Neutrophil (primary cell): ENCODE measurements at regions not wholly inside any gene's neighbourhood (a gene's known extent, or its start where the extent isn't known, plus 50 kb on each side); places are given as distances from the start of the nearest gene placed in this dataset.

ENCODE experiments used
- H3K27ac ChIP-seq: fragments of 200-600 bp; sonication (generic); 2 replicates; pipeline ENCODE4 v1.5.1; 2016; ENCODE audit warnings: mild to moderate bottlenecking, moderate library complexity
- H3K27me3 ChIP-seq: fragments of 200-600 bp; sonication (generic); 2 replicates; pipeline ENCODE4 v1.6.0; 2016; ENCODE audit warnings: mild to moderate bottlenecking
- H3K36me3 ChIP-seq: fragments of 200-600 bp; sonication (generic); 2 replicates; pipeline ENCODE4 v1.5.1; 2017
- H3K4me1 ChIP-seq, 2 experiments: fragments of 200-600 bp in 1 of 2; sonication (generic) in 1 of 2; 1 replicate in 1 of 2; 2 replicates in 1 of 2; pipeline versions ENCODE4 v1.5.1 to v1.6.1; 2013 to 2016; ENCODE audit warnings: low read depth in 1 of 2, low read length in 1 of 2, mild to moderate bottlenecking in 1 of 2, moderate library complexity in 1 of 2; ENCODE audit not compliant: control insufficient read depth in 1 of 2, insufficient read depth in 1 of 2
- H3K4me3 ChIP-seq, 2 experiments: fragments of 200-600 bp in 1 of 2; sonication (generic) in 1 of 2; 1 replicate in 1 of 2; 2 replicates in 1 of 2; pipeline ENCODE4 v1.5.1; 2013 to 2016; ENCODE audit warnings: low read depth in 1 of 2, low read length in 1 of 2, mild to moderate bottlenecking in 1 of 2, moderate library complexity in 1 of 2
- H3K9me3 ChIP-seq: fragments of 200-600 bp; sonication (generic); 2 replicates; pipeline ENCODE4 v1.5.1; 2016
- TF ChIP-seq, protein P1 (sequence below): fragments of 200-600 bp; sonication (generic); IDR thresholded peaks from 2 replicates; pipeline ENCODE4 v1.5.1; 2016; ENCODE audit warnings: antibody characterized with exemption

GRCh38 chr1:208420696-208421095 lies 176.5 kb upstream of the PLXNA2 start:
- TF ChIP-seq, protein P1, sequence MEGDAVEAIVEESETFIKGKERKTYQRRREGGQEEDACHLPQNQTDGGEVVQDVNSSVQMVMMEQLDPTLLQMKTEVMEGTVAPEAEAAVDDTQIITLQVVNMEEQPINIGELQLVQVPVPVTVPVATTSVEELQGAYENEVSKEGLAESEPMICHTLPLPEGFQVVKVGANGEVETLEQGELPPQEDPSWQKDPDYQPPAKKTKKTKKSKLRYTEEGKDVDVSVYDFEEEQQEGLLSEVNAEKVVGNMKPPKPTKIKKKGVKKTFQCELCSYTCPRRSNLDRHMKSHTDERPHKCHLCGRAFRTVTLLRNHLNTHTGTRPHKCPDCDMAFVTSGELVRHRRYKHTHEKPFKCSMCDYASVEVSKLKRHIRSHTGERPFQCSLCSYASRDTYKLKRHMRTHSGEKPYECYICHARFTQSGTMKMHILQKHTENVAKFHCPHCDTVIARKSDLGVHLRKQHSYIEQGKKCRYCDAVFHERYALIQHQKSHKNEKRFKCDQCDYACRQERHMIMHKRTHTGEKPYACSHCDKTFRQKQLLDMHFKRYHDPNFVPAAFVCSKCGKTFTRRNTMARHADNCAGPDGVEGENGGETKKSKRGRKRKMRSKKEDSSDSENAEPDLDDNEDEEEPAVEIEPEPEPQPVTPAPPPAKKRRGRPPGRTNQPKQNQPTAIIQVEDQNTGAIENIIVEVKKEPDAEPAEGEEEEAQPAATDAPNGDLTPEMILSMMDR: no peak
- no peak overlapping the region for H3K27ac ChIP-seq
- no peaks in the 10 kb centered on the region for H3K4me1 ChIP-seq
- no peaks in the 10 kb centered on the region for H3K27me3 ChIP-seq
- no peaks in the 10 kb centered on the region for H3K36me3 ChIP-seq
- H3K4me3 ChIP-seq: no peak overlapping the region
- no peaks in the 10 kb centered on the region for H3K9me3 ChIP-seq

GRCh38 chr1:208421486-208421885 lies 177.3 kb upstream of the PLXNA2 start:
- Histone ChIP-seq H3K4me1 (no peaks in the 10 kb centered on the region), H3K9me3 (no peaks in the 10 kb centered on the region), H3K36me3 (no peaks in the 10 kb centered on the region), H3K27ac (no peak overlapping the region), H3K4me3 (no peak overlapping the region), H3K27me3 (no peaks in the 10 kb centered on the region)
- TF ChIP-seq, protein P1: no peak

GRCh38 chr1:208423526-208423925 lies 179.3 kb upstream of the PLXNA2 start:
- TF ChIP-seq, protein P1: no peak
- Histone ChIP-seq H3K4me3 (no peak overlapping the region), H3K36me3 (no peaks in the 10 kb centered on the region), H3K4me1 (no peaks in the 10 kb centered on the region), H3K27me3 (no peaks in the 10 kb centered on the region), H3K27ac (no peak overlapping the region), H3K9me3 (no peaks in the 10 kb centered on the region)

- TF ChIP-seq, protein P1: no peak
- Histone ChIP-seq H3K4me1 (no peaks in the 10 kb centered on the region), H3K36me3 (no peaks in the 10 kb centered on the region), H3K27ac (no peak overlapping the region), H3K27me3 (no peaks in the 10 kb centered on the region), H3K4me3 (no peak overlapping the region), H3K9me3 (no peaks in the 10 kb centered on the region)
Measured at GRCh38 chr1:208425096-208425495, 180.9 kb upstream of the PLXNA2 start.

- Histone ChIP-seq H3K36me3 (no peaks in the 10 kb centered on the region), H3K27me3 (no peaks in the 10 kb centered on the region), H3K27ac (no peak overlapping the region), H3K9me3 (no peaks in the 10 kb centered on the region), H3K4me1 (no peaks in the 10 kb centered on the region), H3K4me3 (no peak overlapping the region)
- TF ChIP-seq, protein P1: no peak
Measured at GRCh38 chr1:208430220-208430619, 186.0 kb upstream of the PLXNA2 start.

DNA sequence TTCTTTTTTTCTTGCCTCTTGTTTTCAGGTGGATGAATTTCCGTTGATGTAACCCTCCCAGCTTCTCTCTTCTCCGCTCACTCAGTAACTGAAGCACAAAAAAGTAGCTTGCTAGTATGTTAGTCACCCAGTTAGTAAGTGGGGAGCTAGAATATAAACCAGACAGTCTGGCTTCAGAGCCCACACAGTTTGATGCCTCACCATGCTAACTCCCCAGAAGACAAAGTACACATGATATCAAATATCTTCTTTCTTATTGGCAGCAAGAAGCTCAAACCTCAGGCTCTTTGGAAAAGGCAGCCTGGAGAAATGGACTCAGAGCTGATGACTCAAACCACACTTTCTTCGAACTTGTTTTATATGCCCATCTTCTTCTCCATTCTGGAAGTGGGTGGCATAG lies 187.5 kb upstream of the PLXNA2 start:
- H3K27me3 ChIP-seq: no peaks in the 10 kb centered on the region
- no peaks in the 10 kb centered on the region for H3K36me3 ChIP-seq
- H3K4me3 ChIP-seq: no peak overlapping the region
- H3K9me3 ChIP-seq: no peaks in the 10 kb centered on the region
- H3K4me1 ChIP-seq: no peaks in the 10 kb centered on the region
- TF ChIP-seq, protein P1: no peak
- H3K27ac ChIP-seq: no peak overlapping the region
